NCI-H2107 (cell line): ENCODE measurements at regions not wholly inside any gene's neighbourhood (a gene's known extent, or its start where the extent isn't known, plus 50 kb on each side); places are given as distances from the start of the nearest gene placed in this dataset.

Source experiments
- DNase-seq: peaks from one replicate; lab custom pipeline; 2025; lab: John Stamatoyannopoulos, UW

DNA sequence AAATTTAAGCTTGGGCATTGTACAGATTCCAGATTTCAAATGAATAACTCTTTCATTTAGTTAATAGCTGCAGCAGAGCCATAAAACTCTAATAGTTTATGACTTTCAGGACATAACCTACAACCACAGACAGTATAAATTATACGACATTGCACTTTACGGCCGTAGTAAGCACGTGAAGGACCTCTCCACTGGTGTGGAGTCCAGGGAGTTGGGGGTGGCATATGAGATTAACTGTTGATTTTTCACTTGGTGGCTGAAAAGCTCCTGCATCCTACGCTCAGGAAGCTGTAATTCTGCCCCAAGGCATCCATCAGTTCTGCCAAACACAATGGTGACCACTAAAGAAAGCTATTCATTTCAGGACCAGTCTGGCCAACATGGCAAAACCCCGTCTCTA, 376.2 kb downstream of the SOX11 start:
- no peak for DNase-seq

DNA sequence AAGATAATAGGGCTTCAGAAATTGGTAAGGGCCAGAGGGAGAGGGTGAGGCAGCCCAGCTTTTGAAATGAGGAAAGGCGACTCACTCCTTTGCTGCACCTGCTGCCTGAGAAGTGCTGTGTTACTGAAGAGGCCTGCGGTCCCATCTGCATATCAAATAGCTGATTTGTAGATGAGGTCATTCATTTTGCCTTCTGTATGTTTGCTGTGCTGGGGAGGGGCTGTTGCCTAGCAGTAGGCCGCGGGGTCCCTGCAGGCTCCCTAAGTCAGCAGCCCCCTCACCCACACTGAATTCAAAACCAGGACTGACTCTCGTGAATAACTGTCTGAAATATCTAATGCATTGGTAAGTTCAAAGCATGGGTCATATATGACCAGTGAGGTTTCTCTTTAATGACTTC, 377.2 kb downstream of the SOX11 start:
- peak; percentile 66 for DNase-seq

DNA sequence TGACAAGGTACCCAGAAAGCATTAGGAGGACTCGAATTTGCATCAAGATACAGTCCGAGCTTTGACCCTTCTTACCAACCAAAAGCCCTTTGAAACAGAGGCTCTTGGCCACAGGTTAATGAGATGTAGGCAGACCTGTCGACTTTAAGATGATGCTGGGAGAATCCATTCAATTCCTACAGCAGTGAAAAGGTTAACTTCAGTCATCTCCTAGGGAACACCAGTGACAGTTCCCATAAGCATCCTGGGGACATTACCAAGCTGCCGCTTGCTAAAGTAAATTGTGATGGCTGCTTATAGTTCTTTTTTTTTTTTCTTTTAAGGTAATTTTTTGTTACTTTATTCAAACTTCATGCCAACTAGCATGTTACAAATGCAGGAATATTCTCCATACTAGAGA, 379.3 kb downstream of the SOX11 start:
- DNase-seq = no peak

DNA sequence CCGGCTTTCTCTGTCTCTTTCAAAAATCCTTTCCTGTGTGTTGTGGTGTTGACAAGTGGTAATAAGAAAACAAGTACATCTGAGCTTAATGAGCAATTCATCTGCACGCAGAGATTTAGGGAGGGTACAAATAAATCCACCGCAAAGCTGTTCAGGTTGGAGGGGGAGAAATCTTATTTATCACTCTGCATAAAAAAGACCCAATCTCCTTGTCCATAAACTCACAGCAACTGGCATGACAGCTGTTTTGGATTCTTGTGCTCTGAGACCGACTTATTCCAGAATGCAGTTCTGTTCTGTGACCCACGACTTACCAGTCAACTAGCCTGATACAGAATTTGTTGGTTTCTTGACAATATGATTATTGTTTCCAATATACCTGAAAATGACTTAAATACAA, 380.1 kb downstream of the SOX11 start:
- DNase-seq = no peak

DNA sequence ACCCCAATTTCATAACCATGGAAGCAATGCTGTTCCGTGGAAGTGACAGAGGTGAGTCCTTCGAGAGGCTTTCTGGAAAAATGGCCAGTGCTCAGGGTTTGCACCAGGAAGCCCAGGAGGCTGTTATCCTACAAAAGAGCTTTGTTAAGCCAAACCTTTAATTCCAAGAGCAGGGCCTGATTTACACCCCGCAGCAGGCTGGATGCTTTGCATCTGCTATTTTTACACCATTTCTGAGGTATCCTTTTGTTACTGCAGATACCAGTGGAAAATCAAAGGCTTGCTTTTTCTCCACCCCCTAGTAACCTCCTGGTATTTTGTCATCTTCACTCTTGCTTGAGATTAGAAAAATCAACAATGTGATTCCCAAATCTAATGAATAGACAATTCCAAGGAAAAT, 380.6 kb downstream of the SOX11 start:
- DNase-seq = no peak

DNA sequence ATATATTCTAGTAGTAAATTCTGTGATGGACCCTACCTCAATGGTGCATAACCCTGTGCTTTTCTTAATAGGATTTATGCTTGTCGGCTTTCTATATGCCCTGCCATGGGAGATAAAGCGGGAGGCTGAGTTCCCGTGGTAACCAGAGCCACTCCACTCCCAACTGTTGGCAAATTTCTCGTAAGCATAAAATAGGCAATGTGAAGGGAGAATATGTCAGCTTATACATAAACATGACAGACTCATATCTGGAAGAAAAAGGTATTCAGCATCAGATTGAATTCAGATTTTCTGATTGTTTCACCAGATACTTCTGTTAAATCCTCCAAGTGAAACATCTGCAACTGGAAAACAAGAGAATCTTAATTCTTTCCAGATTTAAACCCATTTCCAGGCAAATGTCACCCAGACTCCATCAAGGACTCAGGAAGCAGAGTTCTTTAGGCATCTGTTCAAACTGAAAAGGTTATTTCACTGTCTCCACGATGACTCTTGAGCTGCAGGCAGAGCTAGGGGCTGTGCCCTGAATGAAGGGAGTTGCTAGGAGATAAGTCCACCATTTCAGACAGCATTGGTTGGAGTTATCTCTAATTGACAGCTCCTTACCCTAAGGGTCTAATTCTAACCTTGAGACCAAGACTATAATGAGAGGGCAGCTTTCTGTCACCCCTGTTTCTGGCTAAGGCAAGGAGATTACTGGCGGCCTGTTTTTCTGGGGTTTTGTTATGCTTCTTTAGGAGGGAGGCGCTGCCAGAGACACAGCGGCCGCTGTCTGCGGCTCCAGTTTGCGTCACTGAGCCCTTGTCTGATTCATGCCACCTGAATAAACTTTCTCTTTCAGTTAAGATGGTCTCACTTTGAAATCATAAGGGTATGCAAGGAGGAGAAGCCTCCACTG, 381.3 kb downstream of the SOX11 start:
- no peak for DNase-seq

DNA sequence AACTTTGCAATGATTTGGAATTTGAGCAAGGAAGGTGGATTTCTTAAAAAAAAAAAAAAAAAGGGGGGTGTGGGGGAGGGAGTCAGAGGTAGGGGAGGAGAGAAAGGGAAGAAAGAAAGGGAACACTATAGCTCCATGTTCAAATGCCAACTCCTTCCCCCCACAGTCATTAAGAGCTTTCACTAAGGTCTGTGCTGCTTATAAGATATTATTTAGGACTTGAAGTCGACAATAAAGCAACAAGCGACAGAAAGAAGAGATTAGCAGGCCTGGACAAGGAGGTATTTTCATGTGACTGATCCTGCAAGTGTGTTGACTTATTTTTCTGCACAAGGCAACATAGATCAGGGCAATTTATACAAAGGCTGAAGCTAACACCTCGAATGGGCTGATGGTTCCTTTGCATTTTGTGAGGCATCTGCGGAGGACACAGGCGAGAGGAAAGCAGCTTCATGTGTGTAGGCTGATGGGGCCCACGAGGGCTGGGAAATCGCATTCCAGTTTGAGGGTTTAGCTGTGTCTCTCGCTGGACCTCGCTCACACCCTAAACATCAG, 382.0 kb downstream of the SOX11 start:
- DNase-seq = no peak

DNA sequence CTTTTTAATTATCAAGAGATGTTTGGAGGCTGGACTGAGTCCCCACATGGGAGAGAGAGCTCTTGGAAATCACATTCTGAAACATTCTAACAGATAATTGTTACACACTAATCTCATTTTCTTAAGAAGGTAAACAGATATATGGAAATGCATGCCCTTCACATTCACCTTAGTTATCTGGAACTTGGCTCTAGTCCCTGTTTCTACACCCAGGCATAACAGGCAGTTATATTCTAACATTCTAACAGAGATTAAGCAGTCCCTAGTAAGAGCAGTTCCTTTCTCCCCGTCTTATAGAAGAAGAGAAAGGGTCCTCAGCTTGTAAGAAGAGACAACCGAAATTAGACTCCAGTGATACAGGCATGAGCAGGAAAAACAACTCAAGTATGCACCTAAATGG, 385.4 kb downstream of the SOX11 start:
- DNase-seq = peak; percentile 35

DNA sequence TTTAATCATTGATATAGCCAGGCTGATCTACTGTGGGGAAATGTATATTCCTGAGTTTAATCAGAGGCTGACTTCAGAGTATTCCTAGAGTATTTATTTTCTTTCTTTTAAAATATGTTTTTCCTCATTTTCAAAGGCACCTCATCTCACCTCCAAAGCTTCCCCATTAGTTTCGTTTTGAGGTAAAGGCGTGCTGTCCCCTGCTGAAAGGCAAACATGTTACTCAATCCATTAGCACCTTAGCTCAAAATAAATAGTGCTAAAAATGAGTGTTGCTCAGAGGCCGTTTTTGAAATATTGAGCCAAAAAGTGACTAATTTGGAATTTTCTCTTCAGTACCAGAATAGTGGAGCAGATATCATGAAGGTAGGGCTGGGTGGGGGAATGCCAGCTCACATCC, 386.2 kb downstream of the SOX11 start:
- no peak for DNase-seq

DNA sequence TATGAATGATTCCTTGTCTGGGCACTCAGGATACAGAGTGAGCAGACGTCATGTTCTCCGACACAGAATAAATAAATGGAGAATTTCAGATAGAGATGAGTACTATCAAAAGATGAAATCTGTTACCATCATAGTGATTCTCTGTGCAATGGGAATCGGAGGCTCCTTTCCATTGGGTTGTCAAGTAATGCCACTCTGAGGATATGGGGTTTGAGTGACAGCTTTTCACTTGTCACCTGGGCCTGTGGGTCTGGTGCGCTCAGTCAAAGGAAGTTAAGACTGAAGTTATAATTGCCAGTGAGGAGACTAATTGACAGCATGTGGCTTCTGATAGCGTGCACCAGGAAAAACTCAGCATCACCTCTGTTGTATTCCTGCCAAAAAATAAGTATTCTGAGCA, 387.2 kb downstream of the SOX11 start:
- no peak for DNase-seq

DNA sequence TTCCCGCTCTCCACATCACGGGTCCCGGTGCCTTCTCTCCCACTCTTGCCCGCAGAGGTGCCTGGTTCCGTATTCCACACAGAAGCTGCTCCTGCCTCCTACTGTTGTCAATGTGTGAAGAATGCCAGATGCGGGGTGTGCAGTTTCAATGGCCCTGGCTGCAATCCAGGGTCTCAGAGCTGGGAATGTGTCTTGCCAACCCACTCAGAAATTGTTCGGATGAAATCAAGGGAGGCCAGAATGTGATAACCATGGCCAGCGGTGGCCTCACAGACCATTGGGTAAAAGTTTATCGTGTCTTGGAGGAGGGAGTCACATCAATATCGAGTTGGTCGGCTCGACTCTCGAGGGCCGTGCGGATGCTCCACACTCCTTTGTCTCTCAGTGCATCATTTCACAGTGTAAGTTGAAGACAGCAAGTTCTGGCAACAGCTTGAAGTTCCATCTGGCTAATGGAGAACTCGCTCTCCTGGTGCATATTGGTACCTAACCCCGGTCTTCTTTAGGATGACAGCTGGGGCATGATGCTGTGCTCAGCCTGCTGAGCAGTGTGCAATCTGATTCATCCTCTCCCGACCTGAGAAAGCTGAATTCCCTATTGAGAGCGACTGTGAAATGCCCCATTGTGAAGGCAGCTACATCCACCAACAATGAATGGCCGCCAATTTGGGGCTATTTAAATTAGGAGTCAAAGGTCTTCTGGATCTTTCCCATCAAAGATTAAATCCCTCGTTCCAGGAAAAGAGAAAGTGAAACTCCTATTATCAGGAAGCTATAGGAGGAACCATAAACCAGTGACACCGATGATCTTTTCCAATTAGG, 389.0 kb downstream of the SOX11 start:
- peak; percentile 32 for DNase-seq

DNA sequence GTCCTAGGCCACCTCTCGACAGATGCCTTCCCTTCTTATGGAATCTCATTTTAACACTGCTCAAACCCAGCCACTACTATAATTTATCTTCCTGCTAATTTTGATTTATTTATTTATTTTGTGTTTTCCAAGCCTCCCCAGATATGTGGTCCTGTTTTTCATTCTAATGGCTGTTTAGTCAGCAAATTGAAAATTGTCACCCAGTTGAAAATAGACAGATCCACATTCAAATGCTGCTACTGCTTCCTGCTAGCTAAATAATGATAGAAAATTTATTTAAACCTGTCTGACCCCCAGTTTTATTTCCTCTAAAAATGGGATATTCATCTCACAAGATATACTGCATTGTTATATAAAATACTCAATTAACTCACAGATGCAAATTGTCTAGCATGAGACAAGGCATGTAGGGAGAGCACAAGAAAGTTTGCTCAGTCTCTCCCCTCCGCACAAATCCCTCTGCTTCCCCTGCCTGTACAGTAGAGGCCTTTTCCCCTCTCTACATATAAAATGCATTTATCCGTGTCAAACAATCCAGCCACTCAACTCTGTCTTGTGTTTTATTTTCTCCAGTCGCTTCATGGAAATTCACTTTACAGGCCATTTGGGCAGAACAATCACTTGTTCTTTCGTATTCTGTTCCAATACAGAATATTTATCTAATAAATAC, 389.9 kb downstream of the SOX11 start:
- no peak for DNase-seq

DNA sequence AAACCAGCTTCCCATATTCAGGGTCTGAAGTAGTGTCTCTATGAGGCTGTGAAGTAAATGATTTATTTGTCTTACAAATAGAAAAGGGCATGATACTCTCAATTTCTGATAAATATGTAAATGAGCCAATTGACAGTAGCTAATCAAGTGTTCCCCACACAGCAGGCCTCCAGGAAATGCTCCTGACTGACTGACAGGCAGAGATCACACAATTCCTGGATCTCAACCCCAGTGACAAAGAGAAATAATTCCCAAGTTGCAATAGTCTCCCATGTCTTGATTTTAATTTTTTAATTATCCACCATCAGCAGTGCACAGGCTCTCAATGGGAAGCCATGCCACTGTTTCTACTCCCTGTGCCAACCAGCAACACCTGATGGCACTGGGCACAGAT, 390.4 kb downstream of the SOX11 start:
- DNase-seq = no peak

DNA sequence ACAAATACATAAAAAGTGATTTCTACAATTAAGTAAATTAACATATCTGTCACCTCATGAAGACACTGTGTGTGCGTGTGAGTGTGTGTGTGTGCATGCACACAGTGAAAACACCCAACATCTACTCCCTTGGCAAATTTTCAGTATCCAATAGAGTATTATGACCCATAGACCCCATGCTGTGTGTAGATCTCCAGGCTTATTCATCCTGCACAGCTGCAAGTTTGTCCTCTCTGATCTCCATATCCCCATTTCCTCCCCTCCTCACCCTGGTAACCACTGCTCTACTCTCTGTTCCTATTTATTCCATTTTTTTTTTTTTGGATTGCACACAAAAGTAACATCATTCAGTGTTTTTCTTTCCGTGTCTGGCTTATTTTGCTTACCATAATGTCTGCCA, 391.0 kb downstream of the SOX11 start:
- DNase-seq = no peak

DNA sequence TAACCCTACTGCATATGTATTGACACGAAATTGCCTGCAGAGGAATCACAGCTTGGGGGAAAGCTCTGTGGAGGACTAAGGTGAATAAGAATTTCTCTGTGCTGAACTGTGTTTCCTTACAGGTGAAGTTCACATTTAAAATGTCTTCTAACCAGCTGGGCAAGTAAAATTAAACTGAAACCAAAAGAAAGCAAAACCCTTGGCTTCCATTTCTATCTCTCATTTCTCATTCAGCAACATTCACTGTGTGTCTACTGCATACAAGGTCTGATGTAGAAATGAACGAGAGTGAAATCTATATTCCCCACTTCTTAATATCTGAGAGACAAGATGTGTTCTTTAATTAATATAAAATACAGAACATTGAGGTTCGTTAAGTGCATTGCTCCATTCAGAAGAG, 397.3 kb downstream of the SOX11 start:
- no peak for DNase-seq

DNA sequence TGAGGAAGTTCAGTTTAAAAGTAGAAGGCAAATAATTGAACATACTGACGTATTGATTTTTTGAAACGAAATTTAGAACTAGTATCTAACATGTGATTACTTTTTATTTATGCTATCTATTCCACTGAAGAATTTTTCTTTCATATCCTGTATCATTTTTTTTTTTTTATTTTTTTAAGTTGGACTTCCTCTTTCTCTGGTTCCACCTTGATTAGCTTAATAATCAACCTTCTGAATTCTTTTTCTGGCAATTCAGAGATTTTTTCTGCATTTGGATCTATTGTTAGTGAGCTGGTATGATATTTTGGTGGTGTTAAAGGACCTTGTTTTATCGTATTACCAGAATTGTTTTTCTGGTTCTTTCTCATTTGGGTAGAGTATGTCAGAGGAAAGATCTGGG, 411.2 kb downstream of the SOX11 start:
- DNase-seq = no peak

DNA sequence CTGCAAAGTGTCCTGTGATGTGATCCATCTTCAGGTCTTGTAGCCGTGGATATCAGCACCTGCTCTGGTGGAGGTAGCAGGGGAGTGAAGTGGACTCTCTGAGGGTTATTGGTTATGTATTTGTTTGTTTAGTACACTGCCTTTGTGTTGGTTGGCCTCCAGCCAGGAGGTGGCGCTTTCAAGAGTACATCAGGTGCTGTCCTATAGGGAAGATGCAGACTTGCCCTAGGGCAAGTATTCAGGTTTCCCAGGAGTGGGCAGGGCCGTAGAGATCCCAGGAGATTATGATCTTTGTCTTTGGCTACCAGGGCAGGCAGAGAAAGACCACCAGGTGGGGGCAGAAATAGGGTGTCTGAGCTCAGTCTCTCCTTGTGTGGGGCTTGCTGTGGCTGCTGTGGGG, 411.8 kb downstream of the SOX11 start:
- peak; percentile 69 for DNase-seq

DNA sequence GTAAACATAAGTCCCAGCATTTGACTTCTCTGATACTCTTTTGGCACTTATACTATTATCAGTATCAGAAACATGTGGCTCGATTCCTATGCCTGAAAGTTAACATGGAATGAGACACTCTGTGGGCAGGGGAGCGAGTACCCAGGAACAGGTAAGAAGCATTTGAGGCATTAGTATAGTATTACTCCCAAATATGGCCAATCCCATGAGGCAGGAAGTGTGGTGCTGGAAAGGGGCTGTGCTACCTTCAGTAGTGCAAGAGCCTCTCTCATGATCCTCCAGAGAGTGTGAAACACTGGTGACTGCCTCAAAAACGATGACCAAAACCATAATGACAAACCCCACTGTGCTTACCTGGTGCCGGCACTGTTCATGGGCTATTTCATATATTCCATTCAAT, 415.1 kb downstream of the SOX11 start:
- no peak for DNase-seq

DNA sequence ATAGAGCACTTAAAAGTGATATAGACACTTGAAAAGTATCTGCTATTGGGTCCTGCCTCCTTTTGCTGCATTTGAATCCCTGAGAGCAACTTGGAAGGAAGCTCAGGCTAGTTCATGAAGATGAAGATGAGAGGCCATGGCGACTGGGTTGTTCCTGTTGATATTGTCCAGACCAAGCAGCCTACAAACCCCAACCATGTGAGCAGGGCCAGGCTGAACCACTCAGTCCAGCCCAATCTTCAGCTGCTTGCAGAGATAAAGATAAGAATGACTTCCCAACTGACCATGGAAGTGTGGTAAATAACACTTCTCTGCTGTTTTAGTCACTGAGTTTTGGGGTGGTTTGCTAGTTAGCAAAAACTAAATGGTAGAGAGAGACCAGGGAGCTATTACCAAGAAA, 417.6 kb downstream of the SOX11 start:
- no peak for DNase-seq

DNA sequence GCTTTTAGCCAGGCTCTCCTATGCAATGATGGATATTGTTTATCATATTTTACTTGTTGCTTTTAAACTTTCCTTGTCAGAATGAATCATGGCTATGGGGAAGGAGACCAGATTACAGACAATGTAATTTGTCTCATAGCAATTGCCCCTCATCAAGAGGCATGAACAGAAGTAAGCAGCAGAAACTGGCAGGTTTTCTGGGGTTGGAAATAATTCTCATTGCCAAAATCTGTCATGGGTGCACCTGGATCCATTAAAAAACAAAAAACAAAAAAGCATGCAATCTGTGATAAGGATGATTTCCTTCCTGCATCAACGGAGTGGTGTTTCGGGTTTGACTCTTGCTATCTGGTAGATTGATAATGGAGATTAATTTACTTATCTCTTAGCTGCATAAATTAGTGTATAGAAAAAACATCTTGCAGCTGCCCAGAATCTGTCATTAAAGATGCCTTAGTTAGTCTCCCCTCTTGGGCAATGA, 419.6 kb downstream of the SOX11 start:
- DNase-seq = no peak

DNA sequence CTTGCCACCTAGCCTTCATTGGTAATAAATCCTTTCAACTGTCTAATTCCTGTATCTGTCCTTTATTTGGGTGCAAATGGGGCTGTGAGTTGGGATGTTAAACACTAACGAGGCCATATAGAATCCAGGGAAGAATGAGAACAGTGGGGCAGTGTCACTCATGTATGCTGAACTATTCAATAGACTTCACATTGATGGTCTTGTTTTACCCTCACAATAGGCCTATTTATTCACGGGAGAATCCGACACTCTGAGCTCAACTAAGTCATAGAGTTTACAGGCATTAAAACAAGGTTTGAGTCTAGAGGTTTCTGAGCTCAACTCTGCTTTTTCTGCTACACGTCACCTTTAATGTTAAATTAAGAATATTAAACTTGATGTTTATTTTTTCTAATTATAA, 421.6 kb downstream of the SOX11 start:
- no peak for DNase-seq

DNA sequence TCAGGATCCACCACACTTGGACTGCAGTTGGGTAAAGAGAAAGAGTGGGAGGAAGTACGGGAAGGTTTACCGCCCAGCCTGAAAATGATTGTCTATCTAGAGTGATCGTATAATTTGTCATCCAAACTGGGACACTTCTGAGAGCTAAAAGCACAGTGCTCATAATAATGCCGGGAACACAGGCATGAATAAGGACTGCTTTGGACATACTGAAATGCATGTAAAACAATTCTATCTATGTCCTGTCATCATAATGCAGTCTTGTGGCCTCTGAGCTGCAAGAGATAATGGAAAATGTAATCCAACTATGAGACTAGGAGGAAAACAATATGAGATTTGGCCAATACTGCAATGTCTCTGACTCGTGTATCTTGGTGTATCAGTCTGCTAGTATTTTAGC, 435.5 kb downstream of the SOX11 start:
- DNase-seq = no peak
